HCT116 (cell line): ENCODE measurements at regions not wholly inside any gene's neighbourhood (a gene's known extent, or its start where the extent isn't known, plus 50 kb on each side); places are given as distances from the start of the nearest gene placed in this dataset.

Experiments used
- ATAC-seq: fragments of 200-7000 bp; cut with Tn5 transposase; 2 replicates; pipeline ENCODE4 v1.9.1; 2020; ENCODE audit warnings: mild to moderate bottlenecking, moderate library complexity
- BruUV-seq: library from RNA; stranded (reverse); fragments of 400-500 nt; replicated peaks from 2 replicates; lab custom pipeline; 2021; lab: Mats Ljungman, UMichigan
- CTCF ChIA-PET: fragments of 300-600 bp; sonication (Branson Sonifier 250); formaldehyde crosslinking; loops from one replicate; lab custom pipeline; 2021; ENCODE audit warnings: antibody characterized with exemption; lab: Charles Lee
- POLR2A ChIA-PET: fragments of 300-600, 350-600 bp; sonication (Branson Sonifier 250); formaldehyde crosslinking; loops from one replicate; lab custom pipeline; 2021; ENCODE audit warnings: antibody characterized with exemption; lab: Charles Lee
- RAD21 ChIA-PET, 2 experiments: fragments of 300-600 bp; sonication (Branson Sonifier 250); formaldehyde crosslinking; loops; one replicate each; lab custom pipeline; 2023; ENCODE audit warnings: low total read pairs in 2 of 2; ENCODE audit not compliant: uncharacterized antibody in 2 of 2, unreplicated experiment in 2 of 2, low non-redundant PET in 1 of 2; lab: Charles Lee
- DNase-seq: peaks from one replicate; pipeline ENCODE4 v3.0.0-alpha.2; 2010; ENCODE audit warnings: low read depth, low spot score
- H2AFZ ChIP-seq: fragments of 200-600 bp; shearing (Covaris generic), sonication (generic); 2 replicates; pipeline ENCODE4 v1.6.1; 2017; ENCODE audit warnings: low read depth, mixed run types, mixed read lengths, antibody characterized with exemption, low read length; ENCODE audit not compliant: poor library complexity, severe bottlenecking
- H3K27ac ChIP-seq: 2 replicates; pipeline ENCODE4 v1.5.1; 2012; ENCODE audit warnings: low read depth, low read length
- H3K27me3 ChIP-seq: fragments of 200-600 bp; sonication (generic); 2 replicates; pipeline ENCODE4 v1.6.1; 2016; ENCODE audit warnings: mixed run types, low read length, mixed read lengths; ENCODE audit not compliant: insufficient read depth
- H3K36me3 ChIP-seq, 2 experiments: fragments of 200-500 bp in 1 of 2; fragments of 200-600 bp in 1 of 2; sonication (Bioruptor generic) in 1 of 2; sonication (generic) in 1 of 2; 2 replicates each; pipeline versions ENCODE4 v1.5.1 to v1.6.1; 2014 to 2016; ENCODE audit warnings: low read length in 2 of 2, inconsistent platforms in 1 of 2, mixed read lengths in 1 of 2, mixed run types in 1 of 2; ENCODE audit not compliant: insufficient read depth in 2 of 2, control insufficient read depth in 1 of 2
- H3K4me1 ChIP-seq, 2 experiments: fragments of 200-600 bp in 1 of 2; sonication (generic) in 1 of 2; 2 replicates each; pipeline versions ENCODE4 v1.5.1 to v1.6.1; 2012 to 2017; ENCODE audit warnings: low read length in 2 of 2, inconsistent platforms in 1 of 2, mild to moderate bottlenecking in 1 of 2, mixed read lengths in 1 of 2, mixed run types in 1 of 2, moderate library complexity in 1 of 2; ENCODE audit not compliant: insufficient read depth in 2 of 2, control insufficient read depth in 1 of 2
- H3K4me2 ChIP-seq: fragments of 200-600 bp; sonication (generic); 2 replicates; pipeline ENCODE4 v1.6.1; 2017; ENCODE audit warnings: mixed run types, low read length, mixed read lengths
- H3K4me3 ChIP-seq, 2 experiments: fragments of 200-600 bp in 1 of 2; sonication (generic) in 1 of 2; replicated peaks in 1 of 2; 2 replicates each; pipeline ENCODE4 v1.5.1; 2011 to 2016; ENCODE audit warnings: low read length in 2 of 2, control low read depth in 1 of 2, low read depth in 1 of 2, mild to moderate bottlenecking in 1 of 2, mixed read lengths in 1 of 2, mixed run types in 1 of 2
- H3K79me2 ChIP-seq: fragments of 200-600 bp; sonication (generic); 2 replicates; pipeline ENCODE4 v1.6.1; 2017; ENCODE audit warnings: mild to moderate bottlenecking, mixed run types, low read length, moderate library complexity, mixed read lengths; ENCODE audit not compliant: insufficient read depth
- H3K9ac ChIP-seq: fragments of 200-600 bp; sonication (generic); 2 replicates; pipeline ENCODE4 v1.6.1; 2016; ENCODE audit warnings: low read length, mixed read lengths
- H3K9me2 ChIP-seq: fragments of 200-600 bp; sonication (generic), shearing (Covaris generic); 2 replicates; pipeline ENCODE4 v1.6.1; 2017; ENCODE audit warnings: mixed run types, mild to moderate bottlenecking, moderate library complexity; ENCODE audit not compliant: insufficient read depth
- H3K9me3 ChIP-seq, 2 experiments: fragments of 200-500 bp in 1 of 2; fragments of 200-600 bp in 1 of 2; sonication (Bioruptor generic) in 1 of 2; sonication (generic) in 1 of 2; 2 replicates each; pipeline ENCODE4 v1.6.1; 2014 to 2017; ENCODE audit warnings: low read length in 2 of 2, mixed read lengths in 2 of 2, inconsistent platforms in 1 of 2, low read depth in 1 of 2, mild to moderate bottlenecking in 1 of 2, mixed run types in 1 of 2, moderate library complexity in 1 of 2; ENCODE audit not compliant: control insufficient read depth in 1 of 2, insufficient read depth in 1 of 2
- H4K20me1 ChIP-seq: fragments of 200-600 bp; sonication (generic), shearing (Covaris generic); 2 replicates; pipeline ENCODE4 v1.6.1; 2017; ENCODE audit warnings: mixed run types, mild to moderate bottlenecking, moderate library complexity; ENCODE audit not compliant: insufficient read depth
- CEBPB ChIP-seq: IDR thresholded peaks from 2 replicates; pipeline ENCODE4 v1.6.1; 2012; ENCODE audit warnings: low read depth
- EGR1 ChIP-seq: IDR thresholded peaks from 2 replicates; pipeline ENCODE4 v1.6.1; 2012; ENCODE audit warnings: low read depth
- JUND ChIP-seq: IDR thresholded peaks from 2 replicates; pipeline ENCODE4 v1.6.1; 2012
- MAX ChIP-seq: IDR thresholded peaks from 2 replicates; pipeline ENCODE4 v1.6.1; 2012
- POLR2A ChIP-seq: IDR thresholded peaks from 2 replicates; pipeline ENCODE4 v1.7.0; 2011; ENCODE audit warnings: borderline replicate concordance; ENCODE audit not compliant: insufficient read depth, insufficient read length; ENCODE audit errors: extremely low read depth
- SIN3A ChIP-seq: IDR thresholded peaks from 2 replicates; pipeline ENCODE4 v1.6.1; 2012; ENCODE audit warnings: low read depth
- YY1 ChIP-seq: IDR thresholded peaks from 2 replicates; pipeline ENCODE4 v1.6.1; 2011; ENCODE audit warnings: low read length, low read depth, moderate library complexity, mild to moderate bottlenecking; ENCODE audit not compliant: insufficient replicate concordance; ENCODE audit errors: extremely low read depth
- ZNF274 ChIP-seq: fragments of 200-500 bp; sonication (Bioruptor generic); IDR thresholded peaks from 2 replicates; pipeline ENCODE4 v1.6.1; 2014; ENCODE audit warnings: mild to moderate bottlenecking, low read depth, low read length, inconsistent platforms
- intact Hi-C: fragments of 100-400 bp; cut with micrococcal nuclease; formaldehyde crosslinking; loops from 2 replicates; pipeline ENCODE4 v1.10.0; 2022
- TF ChIP-seq, protein P1 (sequence below): IDR thresholded peaks from 2 replicates; pipeline ENCODE4 v1.6.1; 2012; ENCODE audit warnings: low read depth

DNA sequence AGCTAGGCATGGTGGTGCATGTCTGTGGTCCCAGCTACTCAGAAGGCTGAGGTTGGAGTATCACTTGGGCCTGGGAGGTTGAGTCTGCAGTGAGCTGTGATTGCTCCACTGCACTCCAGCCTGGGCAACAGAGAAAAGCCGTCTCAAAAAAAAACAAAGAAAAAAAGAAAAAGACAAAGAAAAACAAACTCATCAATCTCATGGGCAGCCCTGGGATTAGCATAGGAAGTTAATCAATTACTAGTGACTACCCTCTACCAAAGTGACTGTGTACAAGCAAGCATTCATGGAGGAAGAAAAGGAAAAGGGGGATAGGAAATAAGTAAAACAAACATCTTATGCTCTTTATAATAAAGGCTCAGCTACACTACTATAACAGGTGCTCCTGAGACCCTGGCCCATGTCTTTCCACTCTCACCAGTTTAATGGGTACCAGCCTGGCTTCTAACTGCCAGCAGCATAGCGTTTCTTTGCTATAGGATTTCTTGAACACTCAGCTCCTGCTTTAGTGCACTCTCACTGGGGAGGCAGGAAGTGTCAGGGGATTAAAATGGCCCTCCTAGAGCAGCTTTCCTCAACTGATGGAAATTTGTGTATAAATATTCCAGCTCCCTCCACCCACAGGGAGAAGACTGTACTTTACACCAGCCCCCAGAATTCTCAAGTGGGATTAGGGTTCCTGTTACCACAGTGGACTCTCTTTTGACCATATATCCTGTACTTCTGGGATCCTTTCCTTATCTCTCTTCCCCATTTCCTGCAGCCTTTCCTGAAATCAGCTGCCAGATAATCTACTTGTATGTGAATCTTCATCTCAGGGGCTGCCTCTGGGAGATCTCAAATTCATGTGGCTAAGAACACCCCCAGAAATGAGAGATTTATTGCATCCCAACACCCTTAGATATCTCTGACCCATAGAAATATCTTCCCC, 91.3 kb upstream of the GLS start:
- no peak overlapping the region for H3K9ac ChIP-seq
- H4K20me1 ChIP-seq = no peaks in the 10 kb centered on the region
- no peak for DNase-seq
- H3K36me3 ChIP-seq = no peaks in the 10 kb centered on the region
- no peaks in the 10 kb centered on the region for H3K79me2 ChIP-seq
- H2AFZ ChIP-seq = no peak overlapping the region
- H3K4me2 ChIP-seq = no peak overlapping the region
- no peaks in the 10 kb centered on the region for H3K9me2 ChIP-seq
- H3K4me1 ChIP-seq = peaks cover 5 to 8% of the 10 kb centered on the region in 2 experiments
- no peak for ATAC-seq
- intact Hi-C loops = loop anchor here (10.0 kb wide), 2 partner anchors 95 to 735 kb away; partner anchors contain the start of gene GLS
- no peaks in the 10 kb centered on the region for H3K27me3 ChIP-seq
- no peaks in the 10 kb centered on the region; a peak in 1 of 4 replicates for H3K9me3 ChIP-seq
- CTCF ChIA-PET = no interaction called here
- BruUV-seq = no TSS peak
- no peak overlapping the region for H3K27ac ChIP-seq
- H3K4me3 ChIP-seq = no peak overlapping the region
- TF ChIP-seq YY1 (no peak), ZNF274 (no peak), POLR2A (no peak), MAX (no peak), SIN3A (no peak), JUND (no peak), CEBPB (no peak)
- POLR2A ChIA-PET = no interaction called here
- RAD21 ChIA-PET = no interaction called here

- Histone ChIP-seq H3K9me3 (no peaks in the 10 kb centered on the region), H3K27me3 (no peaks in the 10 kb centered on the region), H3K9me2 (no peaks in the 10 kb centered on the region), H3K27ac (no peak overlapping the region), H4K20me1 (no peaks in the 10 kb centered on the region), H3K4me2 (peak overlapping the region; percentile 24; the same call in 1 of the 2 replicates), H3K4me3 (no peak overlapping the region), H3K9ac (no peak overlapping the region), H2AFZ (peak overlapping the region; percentile 1), H3K4me1 (peaks cover 5 to 8% of the 10 kb centered on the region in 2 experiments), H3K79me2 (no peaks in the 10 kb centered on the region), H3K36me3 (no peaks in the 10 kb centered on the region)
- TF ChIP-seq ZNF274 (no peak), EGR1 (peak; percentile 68)
- TF ChIP-seq, protein P1, sequence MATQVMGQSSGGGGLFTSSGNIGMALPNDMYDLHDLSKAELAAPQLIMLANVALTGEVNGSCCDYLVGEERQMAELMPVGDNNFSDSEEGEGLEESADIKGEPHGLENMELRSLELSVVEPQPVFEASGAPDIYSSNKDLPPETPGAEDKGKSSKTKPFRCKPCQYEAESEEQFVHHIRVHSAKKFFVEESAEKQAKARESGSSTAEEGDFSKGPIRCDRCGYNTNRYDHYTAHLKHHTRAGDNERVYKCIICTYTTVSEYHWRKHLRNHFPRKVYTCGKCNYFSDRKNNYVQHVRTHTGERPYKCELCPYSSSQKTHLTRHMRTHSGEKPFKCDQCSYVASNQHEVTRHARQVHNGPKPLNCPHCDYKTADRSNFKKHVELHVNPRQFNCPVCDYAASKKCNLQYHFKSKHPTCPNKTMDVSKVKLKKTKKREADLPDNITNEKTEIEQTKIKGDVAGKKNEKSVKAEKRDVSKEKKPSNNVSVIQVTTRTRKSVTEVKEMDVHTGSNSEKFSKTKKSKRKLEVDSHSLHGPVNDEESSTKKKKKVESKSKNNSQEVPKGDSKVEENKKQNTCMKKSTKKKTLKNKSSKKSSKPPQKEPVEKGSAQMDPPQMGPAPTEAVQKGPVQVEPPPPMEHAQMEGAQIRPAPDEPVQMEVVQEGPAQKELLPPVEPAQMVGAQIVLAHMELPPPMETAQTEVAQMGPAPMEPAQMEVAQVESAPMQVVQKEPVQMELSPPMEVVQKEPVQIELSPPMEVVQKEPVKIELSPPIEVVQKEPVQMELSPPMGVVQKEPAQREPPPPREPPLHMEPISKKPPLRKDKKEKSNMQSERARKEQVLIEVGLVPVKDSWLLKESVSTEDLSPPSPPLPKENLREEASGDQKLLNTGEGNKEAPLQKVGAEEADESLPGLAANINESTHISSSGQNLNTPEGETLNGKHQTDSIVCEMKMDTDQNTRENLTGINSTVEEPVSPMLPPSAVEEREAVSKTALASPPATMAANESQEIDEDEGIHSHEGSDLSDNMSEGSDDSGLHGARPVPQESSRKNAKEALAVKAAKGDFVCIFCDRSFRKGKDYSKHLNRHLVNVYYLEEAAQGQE = no peak
- ChIA-PET POLR2A (interaction anchor here (0.7 kb wide), 1 partner anchor 156 kb away, joined by 3 read pairs; no protein-coding TSS in a partner anchor), RAD21 (no interaction called here), CTCF (no interaction called here)
- intact Hi-C loops = no loop called here
- no TSS peak for BruUV-seq
- ATAC-seq (no peak), DNase-seq (no peak)
Measured at GRCh38 chr2:190791347-190791975, 89.2 kb upstream of the GLS start.
